GM18861 (cell line): ENCODE measurements at regions not wholly inside any gene's neighbourhood (a gene's known extent, or its start where the extent isn't known, plus 50 kb on each side); places are given as distances from the start of the nearest gene placed in this dataset.
"Not testable (repeated sequence)": the region's sequence is repeated elsewhere in the genome, so short reads cannot be mapped to it uniquely, and the experiment has no call there.

Experiments used
- ATAC-seq: cut with Tn5 transposase; IDR thresholded peaks from one replicate; pipeline ENCODE4 v1.9.1; 2021; ENCODE audit not compliant: unreplicated experiment

DNA sequence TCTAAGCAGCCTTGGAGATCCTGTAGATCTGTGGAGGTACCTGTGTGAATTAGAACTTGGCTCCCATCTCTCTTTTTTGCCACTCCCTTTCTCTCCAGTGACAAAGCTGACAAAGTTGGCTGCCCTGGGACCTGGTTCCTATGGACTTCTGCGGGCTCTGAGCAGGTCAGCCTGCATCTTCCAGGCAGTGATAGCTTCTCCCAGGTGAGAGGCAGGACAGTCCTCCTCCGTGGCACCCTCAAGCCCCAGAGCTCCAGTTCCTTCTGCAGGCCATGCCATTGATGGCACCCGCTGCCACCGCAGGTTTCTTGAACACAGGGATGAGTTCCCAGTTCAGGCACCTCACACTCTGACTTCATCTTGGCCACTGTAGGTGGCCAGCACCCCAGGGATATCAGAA lies 73.5 kb upstream of the GRB10 start:
- ATAC-seq = no peak

DNA sequence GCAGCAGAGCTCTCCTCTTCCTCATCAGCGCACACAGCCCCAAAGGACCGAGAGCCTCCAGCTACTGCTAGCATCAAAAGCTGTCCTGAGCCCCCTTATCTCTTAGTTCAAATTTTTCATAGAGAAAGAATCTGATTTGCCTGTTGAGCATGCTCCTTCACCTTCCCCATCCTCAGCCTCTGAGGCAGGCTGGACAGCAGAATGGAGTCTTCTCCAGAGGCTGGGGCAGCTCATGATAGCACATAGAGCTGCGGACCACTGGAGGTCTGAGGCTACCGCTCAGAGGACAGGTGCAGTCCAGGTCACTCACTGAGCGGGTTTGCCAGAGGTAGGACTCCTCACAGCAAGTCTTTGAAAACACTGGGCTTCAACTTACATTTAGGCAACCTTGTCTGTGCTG lies 72.8 kb upstream of the GRB10 start:
- no peak for ATAC-seq

DNA sequence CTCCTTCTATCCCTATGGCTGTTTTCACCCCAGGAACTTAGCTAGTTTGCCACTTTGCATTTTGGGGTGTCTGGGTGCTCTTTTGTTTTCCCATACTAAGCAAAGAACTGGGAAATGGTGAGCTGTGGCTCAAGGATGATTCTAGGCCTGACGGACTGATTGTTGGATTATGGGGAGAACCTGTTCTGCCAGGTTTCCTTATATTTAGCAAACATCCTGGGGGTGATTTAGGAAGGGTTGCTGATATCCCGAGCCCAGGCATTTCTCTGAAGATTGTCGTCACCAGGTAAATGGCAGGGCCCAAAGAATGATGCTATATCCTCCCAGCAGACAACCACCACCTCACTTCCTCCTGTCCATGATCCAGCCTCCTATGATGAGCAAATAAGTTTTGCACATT lies 72.1 kb upstream of the GRB10 start:
- no peak for ATAC-seq

DNA sequence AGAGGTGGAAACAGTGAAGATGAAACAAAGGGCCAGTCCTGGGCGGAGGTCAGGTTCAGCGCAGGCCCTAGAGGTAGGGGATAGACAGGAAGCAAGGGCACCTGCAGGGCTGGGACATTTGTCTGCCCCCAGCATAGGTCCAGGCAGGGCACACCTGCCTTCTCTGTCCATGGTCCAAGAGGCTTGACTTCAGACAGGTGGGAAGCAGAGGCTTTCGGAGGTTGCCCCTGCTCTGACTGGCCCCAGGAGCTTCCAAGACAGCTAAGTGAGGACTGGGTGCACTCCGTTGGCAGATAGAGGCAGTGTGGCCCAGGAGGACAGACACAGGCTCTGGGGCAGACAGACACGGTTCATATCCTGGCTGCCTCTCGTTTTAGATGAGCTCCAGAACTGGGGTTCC lies 71.6 kb upstream of the GRB10 start:
- no peak for ATAC-seq

DNA sequence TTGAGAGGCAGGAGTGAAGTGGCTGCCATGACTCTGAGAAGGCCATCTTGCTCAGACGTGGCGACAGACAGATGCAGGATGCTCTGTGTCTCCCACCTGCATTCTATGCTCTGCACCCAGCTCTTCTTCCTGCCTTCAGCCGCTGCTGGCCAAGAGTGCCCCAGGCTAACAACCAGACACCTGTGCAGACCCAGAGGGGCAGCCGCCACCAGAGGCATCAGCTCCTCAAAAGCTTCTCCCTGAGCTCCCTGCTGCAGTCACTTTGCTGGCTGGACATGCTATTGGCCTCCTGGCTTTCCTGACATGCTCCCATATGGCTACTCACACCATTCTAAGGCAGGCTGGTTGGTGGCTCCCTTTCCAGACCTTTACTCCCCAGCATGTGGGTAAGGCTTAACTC lies 70.6 kb upstream of the GRB10 start:
- ATAC-seq = no peak

DNA sequence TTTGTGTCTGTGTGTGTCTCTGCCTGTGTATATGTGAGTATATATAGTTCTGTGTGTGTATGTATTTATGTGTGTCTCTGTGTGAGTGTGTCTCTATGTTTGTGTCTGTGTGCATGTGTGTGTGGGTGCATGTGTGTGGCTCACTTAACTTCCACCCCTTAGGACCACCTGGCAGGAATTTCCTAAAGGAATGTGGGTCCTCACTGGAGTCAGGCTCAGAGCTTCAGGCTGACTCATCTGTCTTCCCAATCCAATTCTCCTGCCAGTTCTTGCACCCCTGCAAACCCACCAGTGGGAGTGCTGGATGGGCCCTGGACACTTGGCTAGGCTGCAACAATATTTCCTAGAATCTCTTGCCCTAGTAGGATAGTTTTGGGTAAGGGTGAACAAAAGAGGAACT lies 70.2 kb upstream of the GRB10 start:
- ATAC-seq = no peak

DNA sequence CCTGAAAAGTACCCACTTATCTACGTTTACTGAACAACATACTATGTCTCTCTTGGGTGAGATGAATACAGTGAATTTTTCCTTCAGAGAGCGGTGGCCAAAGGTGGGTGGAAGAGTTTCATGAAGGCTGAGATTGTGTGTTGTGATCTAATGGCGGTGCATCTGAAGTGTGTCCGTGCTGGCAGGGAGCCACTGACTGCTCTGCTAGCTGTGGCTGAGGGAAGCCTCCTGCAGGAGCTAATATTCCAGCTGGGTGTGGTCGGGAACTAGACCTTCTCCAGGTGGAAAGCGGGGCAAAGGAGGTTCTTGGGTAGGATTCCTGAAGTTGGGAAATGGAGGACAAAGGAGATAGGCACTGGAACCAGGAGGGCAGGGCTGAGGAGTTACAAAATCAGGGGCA lies 69.2 kb upstream of the GRB10 start:
- ATAC-seq = no peak

DNA sequence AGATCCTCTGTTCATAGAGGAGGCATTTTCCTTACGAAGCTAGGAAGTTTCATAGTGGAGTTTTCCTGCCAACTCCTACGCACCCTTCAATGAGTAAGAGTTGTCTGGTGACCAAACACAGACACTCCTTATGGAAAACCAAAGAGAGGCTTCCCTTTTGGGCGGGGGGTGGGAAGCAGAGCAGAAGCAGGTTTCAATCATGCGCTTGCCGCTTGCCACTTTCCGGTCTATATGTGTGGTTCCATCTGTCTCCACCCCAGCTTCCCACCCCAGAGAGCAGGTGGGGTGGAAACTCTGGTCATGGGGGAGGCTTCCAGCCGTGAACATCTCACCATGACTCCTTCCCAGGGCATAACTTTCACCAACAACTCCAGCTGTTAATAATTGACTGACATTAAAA lies 68.8 kb upstream of the GRB10 start:
- no peak for ATAC-seq

DNA sequence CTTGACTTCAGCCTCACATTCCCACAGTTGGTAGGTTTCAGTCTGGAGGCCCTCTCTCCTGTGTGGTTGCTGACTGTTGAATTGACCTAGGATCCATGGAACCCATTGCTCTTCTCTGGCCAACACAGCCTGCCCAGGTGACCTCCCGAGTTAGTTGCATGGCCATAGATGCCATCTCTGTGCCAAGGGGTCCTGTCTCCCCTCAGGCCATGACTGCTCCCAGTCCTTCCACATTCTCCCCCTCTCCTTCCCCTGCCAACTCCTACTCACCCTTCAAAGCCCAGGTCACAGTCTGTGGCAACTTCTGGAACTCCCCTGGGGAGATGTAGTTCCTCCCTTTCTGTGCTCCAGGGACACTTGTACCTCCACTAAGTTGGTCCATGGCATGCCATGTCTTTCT lies 67.3 kb upstream of the GRB10 start:
- no peak for ATAC-seq

DNA sequence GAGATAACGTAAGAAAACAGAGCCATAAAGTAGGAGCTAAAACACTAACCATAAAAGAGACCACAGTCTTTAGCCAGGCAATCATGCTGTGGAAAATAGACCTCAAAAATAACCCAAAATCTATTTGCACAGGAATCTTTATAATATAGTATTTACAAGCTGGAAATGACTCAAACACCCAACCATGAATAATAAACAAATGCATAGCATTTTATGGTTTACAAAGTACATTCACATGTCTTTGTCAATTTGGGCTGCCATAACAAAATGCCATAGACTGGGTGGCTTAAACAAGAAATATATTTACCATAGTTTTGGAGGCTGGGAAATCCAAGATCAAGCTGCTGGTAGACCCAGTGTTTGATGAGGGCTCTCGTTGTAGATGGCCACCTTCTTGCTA lies 65.5 kb upstream of the GRB10 start:
- no peak for ATAC-seq

DNA sequence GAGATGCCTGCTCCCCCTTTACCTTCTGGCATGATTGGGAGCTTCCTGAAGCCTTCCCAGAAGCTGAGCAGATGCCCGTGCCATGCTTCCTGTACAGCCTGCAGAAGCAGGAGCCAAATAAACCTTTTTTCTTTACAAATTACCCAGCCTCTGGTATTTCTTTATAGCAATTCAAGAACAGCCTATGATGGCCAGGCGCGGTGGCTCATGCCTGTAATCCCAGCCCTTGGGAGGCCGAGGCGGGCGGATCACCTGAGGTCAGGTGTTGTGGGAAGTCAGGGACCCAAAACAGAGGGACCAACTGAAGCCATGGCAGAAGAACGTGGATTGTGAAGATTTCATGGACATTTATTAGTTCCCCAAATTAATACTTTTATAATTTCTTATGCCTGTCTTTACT lies 62.2 kb upstream of the GRB10 start:
- not testable (repeated sequence) for ATAC-seq

DNA sequence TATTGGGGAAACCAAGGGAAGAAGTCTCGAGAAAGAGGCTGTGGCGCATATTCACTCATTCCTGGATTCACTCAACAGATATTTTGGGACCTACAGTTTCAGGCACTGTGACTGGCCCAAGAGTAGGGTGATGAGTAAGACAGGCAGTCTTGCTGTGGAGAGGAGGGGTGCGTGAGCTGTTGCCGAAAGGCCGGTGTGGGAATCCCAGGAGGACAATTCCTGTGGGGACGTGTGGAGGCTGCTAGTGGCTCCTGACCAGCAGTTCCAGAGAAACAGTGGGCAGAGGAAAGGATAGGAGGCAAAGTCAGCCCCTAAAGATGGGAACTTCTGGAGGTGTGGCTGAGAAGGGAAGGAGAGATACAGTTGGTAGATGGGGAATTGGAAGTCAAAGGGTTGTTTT lies 59.3 kb upstream of the GRB10 start:
- no peak for ATAC-seq

DNA sequence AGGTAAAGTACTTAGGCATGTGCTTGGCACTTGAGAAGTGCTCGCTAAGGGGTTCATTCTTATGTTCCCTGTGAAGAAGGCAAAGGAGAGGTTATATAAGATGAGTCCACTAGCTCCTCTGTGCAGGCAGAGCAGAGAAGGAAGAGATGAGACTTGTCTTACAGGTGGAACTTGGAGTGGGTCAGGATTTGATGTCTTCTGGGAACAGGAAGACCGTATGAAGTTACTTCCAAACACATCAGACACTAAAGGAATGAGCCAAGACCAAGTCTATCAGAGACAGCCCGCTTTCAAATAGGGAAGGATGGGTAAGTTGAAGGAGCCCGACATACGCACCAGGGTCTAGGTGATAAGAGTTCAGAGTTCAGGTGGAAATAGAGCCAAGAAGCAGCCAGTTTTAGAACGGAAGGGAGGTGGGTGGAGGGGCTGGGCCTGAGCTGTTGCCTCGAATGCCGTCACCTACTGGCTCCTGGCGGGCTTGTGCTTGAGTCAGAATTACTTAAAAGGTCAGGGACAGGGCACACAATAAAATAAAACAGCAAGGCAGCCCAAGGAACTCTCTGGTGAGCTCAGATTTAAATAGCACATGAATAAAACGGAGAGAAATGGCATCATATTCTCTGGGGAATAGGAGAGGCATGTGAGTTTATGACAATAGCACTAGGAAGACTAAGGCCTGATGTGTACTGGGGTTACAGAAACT lies 56.1 kb upstream of the GRB10 start:
- ATAC-seq = no peak

DNA sequence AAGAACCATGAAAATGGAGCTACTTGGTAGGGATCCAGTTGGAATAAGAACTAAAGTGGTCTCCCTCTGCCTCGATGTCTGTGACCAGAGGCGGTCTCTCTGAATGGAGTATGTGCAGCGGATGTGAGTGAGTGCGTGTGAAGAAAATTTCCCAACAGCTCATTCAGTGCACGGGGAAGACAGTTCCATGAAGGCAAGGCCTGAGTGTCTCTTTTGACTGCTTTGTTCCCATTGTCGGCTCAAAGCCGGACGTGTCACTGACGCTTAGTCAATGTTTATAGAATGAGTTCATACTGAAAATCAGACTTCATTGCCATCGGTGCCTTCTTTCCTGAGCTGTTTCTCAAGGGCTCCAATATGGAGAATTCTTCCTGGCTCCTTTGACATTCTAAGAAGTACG lies 55.3 kb upstream of the GRB10 start:
- no peak for ATAC-seq

DNA sequence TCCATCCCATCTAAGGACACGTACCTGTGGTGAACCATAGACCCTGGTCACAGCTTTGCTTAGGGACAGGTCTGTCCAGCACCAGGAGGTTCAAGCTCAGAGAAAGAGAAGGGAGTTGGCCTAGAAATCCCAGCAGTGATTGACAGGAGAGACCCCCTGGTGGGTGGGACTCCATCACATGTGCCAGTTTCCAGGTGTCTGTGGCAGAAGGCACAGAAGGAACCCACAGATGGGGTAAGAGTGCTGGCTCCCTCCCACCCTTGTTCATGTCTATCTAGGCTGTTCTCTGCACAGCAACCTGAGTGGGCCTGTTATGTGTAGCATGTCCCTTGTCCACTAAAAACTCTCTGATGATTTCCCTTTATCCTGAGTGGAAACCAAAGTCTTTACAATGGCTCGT lies 54.0 kb upstream of the GRB10 start:
- ATAC-seq = no peak

DNA sequence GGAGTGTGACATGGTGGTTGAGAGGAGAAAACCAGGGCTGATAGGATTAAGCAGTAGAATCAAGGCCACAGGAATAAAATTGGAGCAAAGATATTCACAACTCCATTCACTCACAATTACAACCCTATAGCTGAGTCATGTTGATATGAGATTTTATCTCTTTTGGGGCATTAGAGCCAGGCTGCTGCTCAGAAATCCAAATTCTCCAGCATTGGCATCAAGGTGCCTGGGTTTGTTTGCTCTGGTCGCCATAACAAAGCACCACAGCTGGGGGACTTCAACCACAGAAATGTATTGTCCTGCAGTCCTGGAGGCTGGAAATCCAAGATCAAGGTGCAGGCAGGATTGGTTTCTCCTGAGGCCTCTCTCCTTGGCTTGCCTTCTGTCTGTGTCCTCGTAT lies 52.5 kb upstream of the GRB10 start:
- no peak for ATAC-seq

DNA sequence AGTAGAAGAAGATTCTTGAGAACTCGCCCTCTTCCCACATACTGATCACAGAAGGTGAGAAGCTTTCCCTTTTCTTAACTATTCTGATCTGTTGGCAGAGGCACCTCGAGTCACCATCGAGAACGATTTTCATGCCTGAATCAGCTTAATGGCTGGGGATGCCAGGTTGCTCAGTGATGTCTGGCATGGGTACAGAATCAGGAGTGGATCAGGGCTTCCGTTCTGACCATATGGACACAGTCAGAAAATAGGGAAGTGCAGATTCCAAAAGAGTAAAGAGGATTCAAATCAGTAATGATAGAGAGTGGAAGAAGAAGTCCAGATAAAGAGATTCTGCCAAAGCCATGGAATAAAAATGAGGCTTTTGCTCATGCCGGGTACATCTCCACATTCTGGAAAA lies 52.0 kb upstream of the GRB10 start:
- no peak for ATAC-seq

DNA sequence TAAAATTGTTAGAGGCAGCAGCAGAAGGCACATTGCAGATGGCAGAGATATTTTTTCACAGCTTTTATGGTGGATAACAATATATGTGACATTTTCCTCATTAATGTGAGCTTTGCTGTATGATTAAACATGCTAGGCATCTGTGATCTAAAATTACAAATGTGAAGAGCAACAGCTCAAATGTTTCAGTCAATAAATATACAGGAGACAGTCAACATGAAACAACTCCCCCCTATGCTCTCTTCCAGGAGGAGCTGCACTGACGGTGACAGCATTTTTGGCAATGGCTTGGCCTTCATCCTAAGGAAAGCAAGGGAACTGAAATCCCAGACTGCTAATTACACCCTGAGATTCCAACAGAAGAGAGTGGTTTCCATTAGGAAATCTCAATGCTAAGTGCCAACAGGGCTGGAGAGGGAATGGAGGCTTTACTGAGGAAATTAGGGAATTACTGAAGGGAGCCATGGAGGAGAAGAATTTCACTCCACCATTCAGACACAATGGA lies 51.4 kb upstream of the GRB10 start:
- ATAC-seq = no peak

DNA sequence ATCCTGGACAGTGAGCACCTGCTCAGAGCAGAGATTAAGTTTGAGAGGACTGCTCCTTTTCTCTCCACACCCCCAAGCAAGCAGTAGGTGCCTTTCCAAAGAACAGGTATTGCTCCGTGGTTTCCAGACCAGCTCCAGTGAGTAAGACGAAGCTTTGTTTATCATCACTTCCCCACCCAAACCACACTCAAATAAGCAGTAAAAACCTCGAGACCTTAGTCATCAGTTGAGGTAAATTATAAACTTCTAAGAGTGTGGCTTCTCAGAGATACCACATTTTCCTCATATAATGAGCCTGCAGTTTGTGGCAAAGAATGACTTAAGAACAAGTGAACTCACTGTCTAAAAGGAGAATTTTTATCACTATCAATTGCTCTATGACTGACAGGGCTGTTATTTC lies 50.0 kb upstream of the GRB10 start:
- no peak for ATAC-seq
